ENCODE measurements at regions not wholly inside any gene's neighbourhood (a gene's known extent, or its start where the extent isn't known, plus 50 kb on each side); places are given as distances from the start of the nearest gene placed in this dataset.

DNA sequence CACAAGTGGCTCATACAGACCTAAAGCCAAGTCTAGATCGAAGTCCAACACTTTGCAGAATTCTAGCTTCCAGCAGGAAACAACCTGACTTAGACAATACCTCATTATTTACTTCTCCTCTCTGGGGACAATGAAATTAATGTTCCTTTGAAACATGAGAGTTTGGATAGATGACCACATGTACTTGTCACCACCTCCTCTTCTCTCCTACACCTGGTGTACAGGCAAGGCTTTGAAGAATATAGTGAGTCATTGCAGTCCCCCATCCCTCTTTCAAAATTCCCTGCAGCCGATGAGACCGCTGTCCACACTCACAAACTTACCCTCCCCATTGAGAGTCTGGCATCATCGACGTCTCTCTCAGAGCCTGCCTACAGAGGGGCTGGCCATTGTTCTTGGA, 189.0 kb upstream of the HES1 start:
- no peak for DNase-seq (ENCODE audit: extremely low read depth, low read depth)

DNA sequence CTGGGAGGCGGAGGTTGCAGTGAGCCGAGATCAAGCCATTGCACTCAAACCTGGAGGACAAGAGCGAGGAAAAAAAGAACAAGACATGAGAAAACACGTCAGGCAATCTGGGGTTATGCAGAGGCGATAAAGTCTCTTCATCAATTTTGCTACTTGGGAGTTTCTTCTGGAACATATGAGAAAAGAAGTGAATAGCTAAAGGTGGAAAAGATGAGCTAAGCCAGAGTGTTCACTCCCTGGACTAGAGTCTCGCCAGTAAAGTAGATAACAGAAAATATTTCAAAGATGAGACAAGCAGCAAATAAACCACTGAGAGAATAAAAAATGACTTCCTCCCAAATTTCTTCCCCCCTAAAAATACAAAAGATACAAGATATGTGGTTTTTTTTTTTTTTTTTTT, 188.4 kb upstream of the HES1 start:
- no peak for DNase-seq (ENCODE audit: extremely low read depth, low read depth)

DNA sequence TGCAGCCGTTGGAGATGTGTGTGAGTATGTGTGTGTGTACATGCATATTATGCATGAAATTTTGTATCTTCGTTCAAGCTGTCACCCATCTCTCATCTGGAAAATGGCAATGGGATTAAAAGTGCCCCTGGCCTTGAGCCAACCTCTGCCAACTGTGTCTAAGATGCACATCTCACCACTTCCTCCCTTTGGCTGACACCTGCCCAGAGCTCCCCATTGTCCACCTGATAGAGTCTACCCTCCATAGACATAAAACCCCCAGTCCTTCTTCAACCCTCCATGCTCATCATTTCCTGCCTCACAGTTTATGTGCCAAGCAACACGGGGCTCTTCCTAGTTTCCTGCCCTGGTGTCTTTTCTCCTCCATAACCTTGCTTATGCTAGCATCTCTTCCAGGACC, 187.5 kb upstream of the HES1 start:
- DNase-seq (ENCODE audit: extremely low read depth, low read depth), result no peak

DNA sequence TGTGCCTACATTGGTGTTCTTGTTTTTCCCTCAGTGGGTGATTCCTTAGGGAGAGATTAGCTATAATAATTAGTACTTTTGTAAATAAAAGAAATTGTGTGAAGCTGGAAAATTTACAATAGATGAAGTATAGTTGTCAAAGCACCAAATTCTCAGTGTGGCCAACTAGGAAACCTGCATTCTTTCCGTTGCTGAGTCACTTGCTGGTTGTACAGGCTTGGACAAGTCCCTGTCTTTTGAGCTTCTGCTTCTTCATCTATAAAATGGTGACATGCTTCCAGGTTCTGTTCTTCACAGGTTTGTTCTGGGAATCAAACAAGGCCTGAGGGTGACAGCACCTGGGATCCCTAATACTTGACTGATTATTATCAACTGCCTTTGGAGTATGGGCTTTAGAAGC, 184.1 kb upstream of the HES1 start:
- DNase-seq (ENCODE audit: extremely low read depth, low read depth), result no peak

DNA sequence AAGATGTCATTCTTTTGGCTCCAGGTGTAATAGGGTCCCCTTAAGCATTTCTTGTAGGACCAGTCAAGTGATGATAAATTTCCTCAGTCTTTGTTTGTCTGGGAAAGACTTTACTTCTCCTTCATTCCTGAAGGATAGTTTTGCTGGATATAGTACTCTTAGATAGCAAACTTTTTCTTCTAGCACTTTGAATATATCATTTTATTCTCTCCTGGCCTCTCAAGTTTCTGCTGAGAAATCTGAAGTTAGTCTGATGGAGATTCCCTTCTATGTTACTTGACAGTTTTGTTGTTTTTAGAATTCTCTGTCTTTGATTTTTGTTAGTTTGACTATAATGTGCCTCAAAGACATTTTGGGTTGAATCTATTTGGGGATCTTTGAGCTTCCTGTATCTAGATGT, 181.2 kb upstream of the HES1 start:
- no peak for DNase-seq (ENCODE audit: extremely low read depth, low read depth)

DNA sequence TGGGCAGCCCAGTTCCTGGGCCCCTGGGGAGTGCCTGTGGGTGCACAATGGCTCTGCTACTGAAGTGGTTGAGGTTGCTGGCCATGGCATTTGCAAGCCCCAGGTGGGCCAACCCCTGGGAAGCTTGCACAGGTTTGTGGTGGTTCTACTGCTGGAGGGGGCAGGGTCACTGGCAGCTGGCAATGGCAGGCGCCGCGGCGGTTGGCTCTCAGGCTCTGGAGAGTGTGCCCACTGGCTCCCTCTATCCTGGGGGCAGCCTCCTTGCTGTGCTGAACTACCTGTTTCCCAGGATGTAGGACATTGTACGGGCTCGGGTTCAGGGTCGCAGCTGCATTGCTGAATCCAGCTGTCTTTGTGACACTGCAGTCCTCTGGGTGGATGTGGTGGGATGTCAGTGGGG, 180.2 kb upstream of the HES1 start:
- DNase-seq (ENCODE audit: extremely low read depth, low read depth), result no peak

DNA sequence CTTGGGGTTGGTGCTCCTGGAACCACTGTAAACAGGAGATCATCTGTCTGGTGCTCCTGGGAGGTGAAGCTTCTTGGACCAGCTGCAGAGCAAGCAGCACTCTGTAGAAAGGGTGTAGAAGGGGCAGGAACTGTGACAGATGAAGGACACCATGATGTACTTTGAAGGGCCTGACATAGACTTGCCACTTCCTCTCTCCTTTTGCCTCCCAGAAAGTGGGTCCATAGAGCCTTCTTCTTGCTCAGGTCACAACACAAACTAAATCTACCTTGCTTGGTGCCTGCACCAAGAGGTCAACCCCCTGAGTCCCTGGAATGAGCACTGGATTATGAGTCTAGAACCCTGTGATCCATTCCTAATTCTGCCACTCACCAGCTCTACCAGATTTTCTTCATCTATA, 176.1 kb upstream of the HES1 start:
- DNase-seq (ENCODE audit: extremely low read depth, low read depth), result no peak

DNA sequence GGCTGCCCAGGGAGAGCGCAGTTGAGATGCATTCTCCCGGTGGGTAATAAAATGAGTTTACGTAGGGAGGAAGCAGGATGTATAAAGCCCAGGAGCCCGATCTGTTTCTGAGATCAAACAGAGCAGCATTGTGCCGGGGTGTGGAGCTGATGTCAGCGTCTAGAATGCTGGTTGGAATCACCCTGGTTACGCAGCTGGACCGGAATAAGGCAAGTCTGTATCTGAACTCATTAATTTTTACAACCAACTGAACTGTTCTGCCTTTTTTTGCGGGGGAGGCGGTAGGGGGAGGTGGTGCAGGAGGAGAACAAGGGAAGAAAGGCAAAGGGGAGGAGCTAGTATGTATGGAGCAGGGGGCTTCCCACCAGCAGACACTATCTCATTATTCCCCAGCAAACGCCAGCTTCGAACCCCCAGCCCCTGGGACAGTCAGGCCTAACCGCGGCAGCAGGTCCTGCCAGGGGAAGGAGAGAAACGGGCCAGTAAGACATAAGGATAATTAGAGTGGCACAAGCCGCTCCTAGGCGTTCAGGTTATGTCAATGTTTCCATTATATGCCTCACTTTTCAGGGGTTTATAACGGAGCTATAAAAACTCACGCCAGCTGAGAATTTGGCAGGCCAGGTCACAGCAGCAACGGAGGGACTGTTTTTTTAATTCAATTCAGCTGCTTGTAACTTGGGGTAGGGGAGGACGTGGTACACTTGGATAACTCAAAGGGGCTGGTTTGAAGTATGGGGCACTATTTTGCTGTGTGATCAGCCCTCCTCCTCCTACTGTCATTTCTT, 175.3 kb upstream of the HES1 start:
- no peak for DNase-seq (ENCODE audit: extremely low read depth, low read depth)

DNA sequence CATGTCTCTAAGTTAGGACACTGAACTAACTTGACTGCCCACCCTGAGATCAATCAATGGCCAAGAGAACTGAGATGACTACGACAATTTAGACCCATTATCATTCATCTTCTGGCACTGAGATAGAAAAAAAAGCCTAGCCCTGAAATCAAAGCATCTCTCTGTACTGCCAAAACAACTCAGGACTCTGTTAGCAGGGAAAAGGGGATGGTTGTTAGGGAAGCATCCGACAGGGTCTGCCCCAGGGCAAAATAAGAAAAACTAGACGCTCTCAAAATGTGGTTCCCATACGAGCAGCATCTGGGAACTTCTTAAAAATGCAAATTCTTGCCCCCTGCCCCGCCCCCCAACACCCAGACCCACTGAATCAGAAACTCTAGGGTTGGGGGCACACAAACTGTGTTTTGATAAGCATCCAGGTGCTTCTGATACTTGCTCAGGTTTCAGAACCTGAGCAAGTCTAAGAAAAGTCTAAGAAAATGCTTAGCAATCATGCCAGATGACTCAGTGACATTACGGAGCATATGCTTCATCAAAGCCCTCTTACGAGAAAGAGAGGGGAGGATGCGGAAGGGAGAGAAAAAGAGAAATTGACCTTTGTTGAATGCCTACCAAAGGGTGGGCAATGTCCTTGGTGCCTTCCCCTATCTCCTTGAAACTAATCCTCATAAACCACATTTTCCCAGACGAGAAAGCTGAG, 172.8 kb upstream of the HES1 start:
- no peak for DNase-seq (ENCODE audit: extremely low read depth, low read depth)

DNA sequence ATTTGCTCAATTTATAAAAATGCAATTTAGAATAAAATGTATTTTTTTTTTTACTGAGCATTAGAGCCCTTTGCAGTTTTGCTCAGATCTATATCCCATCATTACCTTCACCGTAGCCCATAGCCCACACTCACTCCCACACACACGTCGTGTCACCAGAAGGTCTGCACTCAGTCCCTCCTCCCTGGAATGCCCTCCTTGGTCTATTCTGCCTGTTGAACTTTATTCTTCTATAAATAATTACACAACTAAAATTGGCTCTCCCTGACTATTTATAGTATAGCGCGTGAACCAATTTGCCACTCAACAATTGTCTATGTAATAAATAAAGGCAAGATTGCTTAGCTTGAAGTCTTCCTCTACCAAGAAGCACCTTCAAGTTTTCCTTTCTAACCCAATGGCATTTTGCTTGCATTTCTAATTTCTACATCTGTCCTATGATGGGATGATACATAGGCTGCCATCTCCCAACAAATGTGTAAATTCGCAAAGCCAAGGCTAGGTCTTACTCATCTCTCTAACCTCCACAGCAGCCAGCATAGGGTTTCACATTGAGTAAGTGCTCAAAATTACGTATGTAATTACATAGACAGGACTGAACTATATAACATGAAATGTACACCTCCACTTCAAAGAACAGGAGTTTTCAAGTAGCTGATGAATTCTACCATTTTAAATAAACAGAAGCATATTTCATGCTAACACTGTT, 172.0 kb upstream of the HES1 start:
- DNase-seq (ENCODE audit: extremely low read depth, low read depth), result no peak

DNA sequence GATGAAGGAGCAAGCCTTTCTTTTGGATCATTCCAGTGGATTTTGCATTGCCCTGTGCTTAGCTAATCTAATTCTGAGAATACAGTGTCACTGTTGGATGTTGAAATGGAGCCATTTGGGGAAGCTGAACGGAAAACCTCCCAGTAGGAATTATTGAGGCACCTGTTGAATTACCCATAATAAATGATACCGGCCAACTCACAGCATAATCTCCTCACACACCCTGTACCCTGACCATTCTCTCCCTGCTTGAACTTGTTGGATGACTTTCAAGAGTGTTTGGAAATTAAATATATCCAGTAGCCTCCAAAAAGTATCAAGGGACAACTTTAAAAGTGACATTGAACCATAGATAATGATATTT, 171.4 kb upstream of the HES1 start:
- DNase-seq (ENCODE audit: extremely low read depth, low read depth), result no peak

DNA sequence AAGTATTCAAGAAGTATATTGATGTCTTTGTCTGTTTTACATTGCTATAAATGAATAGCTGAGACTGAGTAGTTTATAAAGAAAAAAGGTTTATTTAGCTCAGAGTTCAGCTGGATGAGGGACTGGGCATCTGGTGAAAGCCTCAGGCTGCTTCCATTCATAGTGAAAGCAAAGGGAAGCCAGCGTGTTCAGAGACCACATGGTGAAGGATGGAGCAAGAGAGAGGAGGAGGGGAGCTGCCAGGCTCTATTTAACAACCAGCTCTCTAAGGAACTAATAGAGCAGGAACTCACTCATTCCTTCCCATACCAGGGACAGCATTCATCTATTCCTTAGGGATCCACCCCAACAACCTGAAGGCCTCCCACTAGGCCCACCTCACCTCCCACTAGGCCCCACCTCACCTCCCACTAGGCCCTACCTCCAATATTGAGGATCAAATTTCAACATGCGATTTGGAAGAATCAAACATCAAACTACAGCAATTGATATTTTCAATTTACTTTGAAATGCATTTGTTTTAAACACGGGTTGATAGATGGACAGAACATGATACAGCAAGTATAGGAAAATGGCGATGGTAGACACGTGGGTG, 167.5 kb upstream of the HES1 start:
- DNase-seq (ENCODE audit: extremely low read depth, low read depth), result no peak

DNA sequence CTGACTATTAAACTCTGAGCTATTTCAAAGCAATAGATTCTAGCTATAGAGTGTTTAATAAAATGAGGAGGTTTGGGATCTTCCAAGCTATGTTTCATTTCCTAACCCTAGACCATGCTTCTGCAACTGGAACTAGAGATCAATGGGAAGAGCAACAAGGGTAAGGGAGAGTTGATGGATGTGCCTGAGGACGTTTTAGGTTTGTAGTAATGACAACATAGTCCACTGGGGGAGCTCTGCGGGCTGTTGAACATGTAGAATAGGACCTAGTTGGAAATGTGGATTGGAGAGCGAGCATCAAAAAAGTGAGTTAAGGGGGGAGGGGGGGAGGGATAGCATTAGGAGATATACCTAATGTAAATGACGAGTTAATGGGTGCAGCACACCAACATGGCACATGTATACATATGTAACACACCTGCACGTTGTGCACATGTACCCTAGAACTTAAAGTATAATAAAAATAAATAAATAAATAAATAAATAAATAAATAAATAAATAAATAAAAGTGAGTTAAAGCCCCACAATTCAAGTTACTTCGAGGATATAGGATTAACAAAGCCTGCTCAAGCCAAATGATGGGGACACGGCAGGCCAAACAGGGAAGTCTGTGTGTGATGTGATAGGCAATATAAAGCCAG, 165.7 kb upstream of the HES1 start:
- DNase-seq (ENCODE audit: extremely low read depth, low read depth), result peak; percentile 52

DNA sequence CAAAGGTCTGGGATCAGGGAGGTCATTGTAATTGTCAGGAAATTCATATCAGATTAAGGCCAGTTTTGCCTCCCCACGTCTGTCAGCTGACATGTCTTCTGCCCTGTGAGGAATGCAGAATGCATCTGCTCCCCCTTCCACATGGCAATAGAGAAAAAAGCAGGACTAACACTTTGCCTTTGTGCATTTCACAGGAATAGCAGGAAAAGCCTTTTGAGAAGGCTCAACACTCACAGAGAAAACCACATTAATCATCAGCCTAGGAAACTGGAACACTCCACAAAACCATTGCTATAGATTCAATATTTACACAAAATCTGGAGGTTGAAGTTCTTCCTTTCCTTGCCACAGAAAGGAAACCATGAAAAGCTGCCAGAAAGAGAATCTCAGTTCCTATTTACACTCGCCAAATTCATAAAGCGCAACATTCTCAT, 165.2 kb upstream of the HES1 start:
- no peak for DNase-seq (ENCODE audit: extremely low read depth, low read depth)

DNA sequence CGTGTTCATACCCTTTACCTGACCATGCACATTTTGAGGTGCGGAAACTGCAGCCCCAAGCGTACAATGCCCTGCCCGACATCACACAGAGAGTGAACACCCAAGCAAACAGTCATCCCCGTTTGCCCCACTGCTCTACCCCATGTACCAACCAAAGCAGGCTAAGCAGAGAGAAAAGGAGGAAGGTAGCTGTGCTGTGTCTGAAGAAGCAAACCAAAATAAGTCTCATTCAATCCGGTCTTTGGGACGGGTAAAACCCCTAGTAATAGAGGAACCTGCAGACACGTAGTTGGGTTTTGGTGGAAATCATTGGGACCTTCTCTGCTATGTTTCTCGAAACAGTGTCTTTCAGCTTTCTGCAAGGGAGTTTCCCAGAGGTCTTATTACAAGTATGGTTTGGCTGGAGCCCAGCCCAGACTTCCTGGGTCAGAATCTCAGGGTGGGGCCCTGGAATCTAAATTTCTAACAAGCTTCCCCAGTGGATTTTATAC, 164.6 kb upstream of the HES1 start:
- no peak for DNase-seq (ENCODE audit: extremely low read depth, low read depth)

DNA sequence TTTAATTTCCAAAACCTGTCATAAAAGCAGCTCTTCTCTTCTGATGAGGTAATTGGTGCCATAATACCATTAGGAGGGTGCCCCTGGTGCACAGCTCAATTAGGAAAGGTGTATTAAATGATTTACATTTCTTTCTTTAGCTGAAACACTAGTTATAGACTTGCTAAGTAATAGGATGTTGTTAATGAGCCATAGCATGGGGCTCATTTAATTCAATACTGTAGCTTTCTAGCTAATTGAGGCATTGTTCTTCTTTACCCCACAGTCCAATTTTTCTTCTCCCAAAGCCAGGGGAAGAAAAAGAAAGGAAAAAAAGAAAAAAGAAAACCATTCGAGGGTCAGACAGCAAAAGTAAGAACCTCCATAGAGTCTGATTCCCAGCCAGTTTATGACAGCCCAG, 164.0 kb upstream of the HES1 start:
- DNase-seq (ENCODE audit: extremely low read depth, low read depth), result no peak

DNA sequence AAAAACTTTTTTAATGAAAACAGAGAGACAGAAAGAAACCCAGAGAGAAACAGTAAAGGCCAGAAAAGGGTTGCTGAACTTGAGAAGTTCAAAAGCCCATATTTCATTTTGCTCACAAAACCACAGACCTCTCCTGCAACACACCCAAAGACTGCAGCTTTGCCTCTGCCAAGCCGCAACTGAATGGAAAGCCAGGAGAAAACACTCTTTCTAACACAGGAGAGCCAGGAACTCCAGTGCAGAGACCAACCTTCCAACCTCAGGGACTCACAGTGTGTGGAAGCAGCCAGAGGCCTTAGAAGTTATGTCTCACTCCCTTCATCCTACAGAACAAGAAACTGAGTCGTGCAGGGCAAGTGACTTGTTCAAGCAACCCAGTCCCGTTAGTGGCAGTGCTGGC, 163.1 kb upstream of the HES1 start:
- DNase-seq (ENCODE audit: extremely low read depth, low read depth), result no peak

DNA sequence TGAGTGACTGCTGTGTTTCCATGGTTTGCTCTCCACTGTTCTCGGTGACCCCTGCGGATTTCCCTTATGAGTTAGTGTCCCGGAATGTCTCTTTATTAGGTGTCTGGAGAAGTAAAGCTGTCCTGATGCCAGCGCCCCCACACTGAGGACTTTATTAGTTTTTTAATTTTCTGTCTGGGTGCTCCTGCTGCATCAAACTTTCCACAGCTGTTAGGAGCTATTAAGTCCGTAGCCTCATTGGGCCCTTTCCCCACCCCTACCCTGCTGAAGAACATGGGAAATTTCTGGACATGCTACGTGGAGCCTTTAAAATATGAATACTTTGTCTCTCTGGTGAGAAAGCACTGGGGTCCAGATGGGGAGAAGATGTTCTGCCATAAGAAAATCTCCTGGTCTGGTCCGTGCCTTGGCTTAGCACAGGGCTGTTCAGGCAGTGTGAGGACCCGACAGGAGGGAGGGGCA, 161.7 kb upstream of the HES1 start:
- no peak for DNase-seq (ENCODE audit: extremely low read depth, low read depth)

DNA sequence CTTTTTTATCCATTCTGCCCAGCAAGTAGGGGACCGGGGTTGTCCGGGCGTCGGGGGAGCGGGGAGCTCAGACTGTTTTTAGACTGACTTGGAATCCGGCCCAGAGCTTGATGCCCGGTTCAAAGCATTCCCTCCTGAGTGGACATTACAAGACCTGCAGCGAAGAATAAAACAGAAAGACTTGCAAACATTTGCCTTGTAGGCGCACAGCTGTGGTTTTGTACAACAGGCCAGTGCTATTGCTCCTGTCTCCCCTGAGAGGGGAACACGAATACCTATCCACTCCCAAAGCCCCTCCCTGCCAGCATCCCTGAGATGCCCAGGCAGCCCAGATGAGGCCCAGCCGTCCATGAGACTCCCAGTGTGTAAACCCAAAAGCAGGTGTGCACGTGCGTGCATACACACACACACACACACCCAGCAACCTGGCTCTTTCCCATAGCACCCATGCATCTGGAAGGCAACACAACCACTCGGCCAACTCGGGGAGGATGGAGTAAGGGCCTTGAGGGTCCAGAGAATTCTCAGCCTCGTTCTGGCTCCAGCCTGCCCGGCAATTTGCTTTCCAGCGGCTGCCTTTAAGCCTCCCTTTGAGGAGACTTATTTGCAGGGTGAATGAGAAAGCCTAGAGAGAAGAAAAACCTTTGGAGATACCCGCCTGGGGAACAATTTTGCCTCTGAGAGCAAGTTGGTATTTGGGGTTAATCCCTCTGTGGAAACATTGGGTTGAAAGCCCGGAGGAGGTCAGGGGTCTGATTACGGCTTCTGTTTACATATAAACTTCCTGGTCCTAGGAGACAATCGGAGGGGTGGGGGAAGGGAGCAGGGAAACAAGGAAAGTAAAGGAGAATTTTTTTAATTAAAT, 161.0 kb upstream of the HES1 start:
- no peak for DNase-seq (ENCODE audit: extremely low read depth, low read depth)

DNA sequence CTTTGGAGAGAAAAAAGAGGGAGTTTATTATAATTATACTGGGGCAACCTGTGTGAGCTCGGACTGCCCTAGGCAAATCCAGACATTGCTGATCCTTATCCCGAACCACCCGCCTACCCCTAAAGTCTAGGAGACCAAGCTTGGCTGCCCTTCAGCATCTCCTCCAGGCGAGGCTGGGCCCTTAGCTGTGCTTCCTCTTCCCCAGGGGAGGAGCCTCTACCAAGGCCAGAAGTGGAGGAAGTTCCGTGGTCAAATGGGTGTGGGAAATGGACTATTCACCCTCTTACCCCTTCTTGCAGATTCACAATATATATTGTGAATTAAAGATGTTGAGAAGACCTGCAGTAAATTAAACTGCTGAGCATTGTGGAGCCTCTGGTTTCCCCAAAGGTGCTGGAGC, 158.3 kb upstream of the HES1 start:
- no peak for DNase-seq (ENCODE audit: extremely low read depth, low read depth)
